HCT116 (cell line): ENCODE measurements at regions not wholly inside any gene's neighbourhood (a gene's known extent, or its start where the extent isn't known, plus 50 kb on each side); places are given as distances from the start of the nearest gene placed in this dataset.
"Not testable (repeated sequence)": the region's sequence is repeated elsewhere in the genome, so short reads cannot be mapped to it uniquely, and the experiment has no call there.

ENCODE experiments used
- ATAC-seq: fragments of 200-7000 bp; cut with Tn5 transposase; 2 replicates; pipeline ENCODE4 v1.9.1; 2020; ENCODE audit warnings: mild to moderate bottlenecking, moderate library complexity
- BruUV-seq: library from RNA; stranded (reverse); fragments of 400-500 nt; replicated peaks from 2 replicates; lab custom pipeline; 2021; lab: Mats Ljungman, UMichigan
- CTCF ChIA-PET: fragments of 300-600 bp; sonication (Branson Sonifier 250); formaldehyde crosslinking; loops from one replicate; lab custom pipeline; 2021; ENCODE audit warnings: antibody characterized with exemption; lab: Charles Lee
- POLR2A ChIA-PET: fragments of 300-600, 350-600 bp; sonication (Branson Sonifier 250); formaldehyde crosslinking; loops from one replicate; lab custom pipeline; 2021; ENCODE audit warnings: antibody characterized with exemption; lab: Charles Lee
- RAD21 ChIA-PET, 2 experiments: fragments of 300-600 bp; sonication (Branson Sonifier 250); formaldehyde crosslinking; loops; one replicate each; lab custom pipeline; 2023; ENCODE audit warnings: low total read pairs in 2 of 2; ENCODE audit not compliant: uncharacterized antibody in 2 of 2, unreplicated experiment in 2 of 2, low non-redundant PET in 1 of 2; lab: Charles Lee
- DNase-seq: peaks from one replicate; pipeline ENCODE4 v3.0.0-alpha.2; 2010; ENCODE audit warnings: low read depth, low spot score
- H2AFZ ChIP-seq: fragments of 200-600 bp; shearing (Covaris generic), sonication (generic); 2 replicates; pipeline ENCODE4 v1.6.1; 2017; ENCODE audit warnings: low read depth, mixed run types, mixed read lengths, antibody characterized with exemption, low read length; ENCODE audit not compliant: poor library complexity, severe bottlenecking
- H3K27ac ChIP-seq: 2 replicates; pipeline ENCODE4 v1.5.1; 2012; ENCODE audit warnings: low read depth, low read length
- H3K27me3 ChIP-seq: fragments of 200-600 bp; sonication (generic); 2 replicates; pipeline ENCODE4 v1.6.1; 2016; ENCODE audit warnings: mixed run types, low read length, mixed read lengths; ENCODE audit not compliant: insufficient read depth
- H3K36me3 ChIP-seq, 2 experiments: fragments of 200-500 bp in 1 of 2; fragments of 200-600 bp in 1 of 2; sonication (Bioruptor generic) in 1 of 2; sonication (generic) in 1 of 2; 2 replicates each; pipeline versions ENCODE4 v1.5.1 to v1.6.1; 2014 to 2016; ENCODE audit warnings: low read length in 2 of 2, inconsistent platforms in 1 of 2, mixed read lengths in 1 of 2, mixed run types in 1 of 2; ENCODE audit not compliant: insufficient read depth in 2 of 2, control insufficient read depth in 1 of 2
- H3K4me1 ChIP-seq, 2 experiments: fragments of 200-600 bp in 1 of 2; sonication (generic) in 1 of 2; 2 replicates each; pipeline versions ENCODE4 v1.5.1 to v1.6.1; 2012 to 2017; ENCODE audit warnings: low read length in 2 of 2, inconsistent platforms in 1 of 2, mild to moderate bottlenecking in 1 of 2, mixed read lengths in 1 of 2, mixed run types in 1 of 2, moderate library complexity in 1 of 2; ENCODE audit not compliant: insufficient read depth in 2 of 2, control insufficient read depth in 1 of 2
- H3K4me2 ChIP-seq: fragments of 200-600 bp; sonication (generic); 2 replicates; pipeline ENCODE4 v1.6.1; 2017; ENCODE audit warnings: mixed run types, low read length, mixed read lengths
- H3K4me3 ChIP-seq, 2 experiments: fragments of 200-600 bp in 1 of 2; sonication (generic) in 1 of 2; replicated peaks in 1 of 2; 2 replicates each; pipeline ENCODE4 v1.5.1; 2011 to 2016; ENCODE audit warnings: low read length in 2 of 2, control low read depth in 1 of 2, low read depth in 1 of 2, mild to moderate bottlenecking in 1 of 2, mixed read lengths in 1 of 2, mixed run types in 1 of 2
- H3K79me2 ChIP-seq: fragments of 200-600 bp; sonication (generic); 2 replicates; pipeline ENCODE4 v1.6.1; 2017; ENCODE audit warnings: mild to moderate bottlenecking, mixed run types, low read length, moderate library complexity, mixed read lengths; ENCODE audit not compliant: insufficient read depth
- H3K9ac ChIP-seq: fragments of 200-600 bp; sonication (generic); 2 replicates; pipeline ENCODE4 v1.6.1; 2016; ENCODE audit warnings: low read length, mixed read lengths
- H3K9me2 ChIP-seq: fragments of 200-600 bp; sonication (generic), shearing (Covaris generic); 2 replicates; pipeline ENCODE4 v1.6.1; 2017; ENCODE audit warnings: mixed run types, mild to moderate bottlenecking, moderate library complexity; ENCODE audit not compliant: insufficient read depth
- H3K9me3 ChIP-seq, 2 experiments: fragments of 200-500 bp in 1 of 2; fragments of 200-600 bp in 1 of 2; sonication (Bioruptor generic) in 1 of 2; sonication (generic) in 1 of 2; 2 replicates each; pipeline ENCODE4 v1.6.1; 2014 to 2017; ENCODE audit warnings: low read length in 2 of 2, mixed read lengths in 2 of 2, inconsistent platforms in 1 of 2, low read depth in 1 of 2, mild to moderate bottlenecking in 1 of 2, mixed run types in 1 of 2, moderate library complexity in 1 of 2; ENCODE audit not compliant: control insufficient read depth in 1 of 2, insufficient read depth in 1 of 2
- H4K20me1 ChIP-seq: fragments of 200-600 bp; sonication (generic), shearing (Covaris generic); 2 replicates; pipeline ENCODE4 v1.6.1; 2017; ENCODE audit warnings: mixed run types, mild to moderate bottlenecking, moderate library complexity; ENCODE audit not compliant: insufficient read depth
- CBX3 ChIP-seq: IDR thresholded peaks from 2 replicates; pipeline ENCODE4 v1.6.1; 2012; ENCODE audit warnings: low read depth
- EGR1 ChIP-seq: IDR thresholded peaks from 2 replicates; pipeline ENCODE4 v1.6.1; 2012; ENCODE audit warnings: low read depth
- FOSL1 ChIP-seq: IDR thresholded peaks from 2 replicates; pipeline ENCODE4 v1.6.1; 2012; ENCODE audit warnings: low read depth
- POLR2AphosphoS5 ChIP-seq: IDR thresholded peaks from 2 replicates; pipeline ENCODE4 v1.6.1; 2011; ENCODE audit warnings: mild to moderate bottlenecking, low read depth, low read length, moderate library complexity
- SIN3A ChIP-seq: IDR thresholded peaks from 2 replicates; pipeline ENCODE4 v1.6.1; 2012; ENCODE audit warnings: low read depth
- SRF ChIP-seq: IDR thresholded peaks from 2 replicates; pipeline ENCODE4 v1.6.1; 2012; ENCODE audit warnings: low read depth
- ZNF274 ChIP-seq: fragments of 200-500 bp; sonication (Bioruptor generic); IDR thresholded peaks from 2 replicates; pipeline ENCODE4 v1.6.1; 2014; ENCODE audit warnings: mild to moderate bottlenecking, low read depth, low read length, inconsistent platforms
- intact Hi-C: fragments of 100-400 bp; cut with micrococcal nuclease; formaldehyde crosslinking; loops from 2 replicates; pipeline ENCODE4 v1.10.0; 2022
- TF ChIP-seq, protein P1 (sequence below): IDR thresholded peaks from 2 replicates; pipeline ENCODE4 v1.6.1; 2012
- TF ChIP-seq, protein P2 (sequence below), 3 experiments: fragments of 200-600 bp in 1 of 3; sonication (generic) in 1 of 3; IDR thresholded peaks in 2 of 3; conservative IDR thresholded peaks in 1 of 3; 2 replicates each; pipeline ENCODE4 v1.5.1; 2012 to 2017; ENCODE audit warnings: low read depth in 2 of 3, low read length in 2 of 3, antibody characterized with exemption in 1 of 3, borderline replicate concordance in 1 of 3, control low read depth in 1 of 3, mild to moderate bottlenecking in 1 of 3, mixed read lengths in 1 of 3, mixed run types in 1 of 3, moderate library complexity in 1 of 3; ENCODE audit not compliant: insufficient read depth in 1 of 3

DNA sequence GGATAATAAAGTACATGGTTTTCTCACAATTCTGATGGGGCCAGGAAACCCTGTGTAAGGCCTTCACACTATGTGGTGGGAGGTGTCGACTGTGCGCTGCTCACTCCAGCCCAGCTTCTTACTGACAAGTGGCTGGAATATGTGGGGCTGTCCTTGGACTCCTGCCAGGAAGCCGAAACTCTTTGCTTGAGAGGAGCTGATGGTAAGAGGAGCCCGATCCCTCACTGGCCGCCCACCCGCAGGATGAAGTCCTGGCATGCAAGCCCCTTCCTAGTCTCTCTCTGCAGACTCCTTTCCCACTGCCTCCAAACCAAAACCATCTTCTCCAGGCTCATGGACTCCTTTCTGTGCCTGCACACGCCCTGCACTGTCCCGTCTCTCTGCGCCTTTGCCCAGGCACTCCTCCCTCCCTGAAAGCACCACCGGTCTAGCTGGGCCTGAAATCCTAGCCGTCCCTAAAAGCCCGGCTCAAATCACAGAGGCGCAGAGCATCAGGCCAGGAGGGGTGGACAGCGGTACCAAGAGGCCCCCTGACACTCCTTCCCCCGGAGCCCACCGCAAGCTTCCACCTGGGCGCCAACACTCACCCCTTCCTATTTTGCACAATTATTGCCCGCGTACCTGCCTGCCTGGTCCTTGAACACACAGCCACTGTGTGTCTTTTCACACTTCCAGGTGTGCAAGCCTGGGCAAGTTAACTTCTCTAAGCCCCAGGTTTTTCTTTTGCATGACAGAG, 125.8 kb upstream of the ZNF746 start:
- Histone ChIP-seq H3K4me2 (peak overlapping the region; percentile 92), H3K4me1 (peaks cover 5 to 19% of the 10 kb centered on the region in 2 experiments; a peak in 3 of 4 replicates), H3K9ac (peak overlapping the region; percentile 84), H3K4me3 (peak overlapping the region; percentile 64 to 86), H3K27ac (peak overlapping the region; percentile 84), H3K79me2 (peaks cover 27% of the 10 kb centered on the region), H3K36me3 (peaks cover 17 to 20% of the 10 kb centered on the region in 2 experiments)
- H4K20me1 ChIP-seq, H3K27me3 ChIP-seq, H3K9me3 ChIP-seq, RAD21 ChIA-PET, H3K9me2 ChIP-seq, intact Hi-C loops, ATAC-seq, H2AFZ ChIP-seq, DNase-seq: not testable (repeated sequence)
- ChIA-PET POLR2A (interaction anchor here (1.5 kb wide), 1 partner anchor 40 kb away, joined by 3 read pairs; no protein-coding TSS in a partner anchor), CTCF (interaction anchor here (1.6 kb wide), 1 partner anchor 85 kb away, joined by 5 read pairs; no protein-coding TSS in a partner anchor)
- TSS peak; percentile 41 for BruUV-seq

DNA sequence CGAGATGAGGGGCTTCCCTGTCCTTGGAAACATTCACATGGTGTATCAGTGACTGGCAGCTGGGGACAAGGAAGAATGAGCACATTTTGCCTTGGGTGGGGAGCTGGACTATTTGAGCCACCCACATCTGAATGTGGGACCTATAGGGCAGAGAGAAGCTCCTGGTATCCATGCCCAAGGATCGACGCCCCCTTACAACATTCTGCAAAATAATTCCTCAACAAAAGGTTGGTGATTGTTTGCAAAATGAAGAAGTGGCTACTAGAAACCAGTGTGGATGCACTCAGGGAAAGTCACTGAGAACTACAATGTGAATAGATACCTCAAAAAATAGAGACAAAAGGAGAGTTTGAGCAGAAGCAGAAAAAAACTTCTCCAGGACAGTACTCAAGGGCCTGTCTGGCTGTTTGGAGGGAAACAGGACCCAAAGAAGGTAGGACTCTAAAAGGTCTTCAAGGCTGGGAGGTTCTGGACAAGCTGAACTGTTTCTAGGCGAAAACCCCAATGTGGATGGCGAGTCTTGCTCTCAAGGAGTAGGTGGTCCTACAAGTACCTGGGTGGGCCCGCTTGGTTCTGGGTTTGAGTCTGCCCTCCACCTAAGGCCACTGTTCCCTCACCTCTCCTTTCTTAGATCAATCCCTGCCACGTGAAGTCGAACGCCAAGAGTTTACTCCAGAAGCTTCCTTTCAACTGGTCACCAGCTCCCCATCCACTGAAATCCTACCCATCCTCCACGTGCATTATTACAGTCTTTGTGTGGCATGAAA, 125.0 kb upstream of the ZNF746 start:
- DNase-seq (no peak), ATAC-seq (no peak)
- peak overlapping the region; percentile 64 to 86; a peak in 3 of 4 replicates for H3K4me3 ChIP-seq
- no TSS peak for BruUV-seq
- intact Hi-C loops = no loop called here
- peaks cover 27% of the 10 kb centered on the region for H3K79me2 ChIP-seq
- TF ChIP-seq SIN3A = no peak
- TF ChIP-seq EGR1 = no peak
- TF ChIP-seq, protein P1, sequence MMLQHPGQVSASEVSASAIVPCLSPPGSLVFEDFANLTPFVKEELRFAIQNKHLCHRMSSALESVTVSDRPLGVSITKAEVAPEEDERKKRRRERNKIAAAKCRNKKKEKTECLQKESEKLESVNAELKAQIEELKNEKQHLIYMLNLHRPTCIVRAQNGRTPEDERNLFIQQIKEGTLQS = no peak
- no peak for TF ChIP-seq CBX3
- TF ChIP-seq, protein P2, sequence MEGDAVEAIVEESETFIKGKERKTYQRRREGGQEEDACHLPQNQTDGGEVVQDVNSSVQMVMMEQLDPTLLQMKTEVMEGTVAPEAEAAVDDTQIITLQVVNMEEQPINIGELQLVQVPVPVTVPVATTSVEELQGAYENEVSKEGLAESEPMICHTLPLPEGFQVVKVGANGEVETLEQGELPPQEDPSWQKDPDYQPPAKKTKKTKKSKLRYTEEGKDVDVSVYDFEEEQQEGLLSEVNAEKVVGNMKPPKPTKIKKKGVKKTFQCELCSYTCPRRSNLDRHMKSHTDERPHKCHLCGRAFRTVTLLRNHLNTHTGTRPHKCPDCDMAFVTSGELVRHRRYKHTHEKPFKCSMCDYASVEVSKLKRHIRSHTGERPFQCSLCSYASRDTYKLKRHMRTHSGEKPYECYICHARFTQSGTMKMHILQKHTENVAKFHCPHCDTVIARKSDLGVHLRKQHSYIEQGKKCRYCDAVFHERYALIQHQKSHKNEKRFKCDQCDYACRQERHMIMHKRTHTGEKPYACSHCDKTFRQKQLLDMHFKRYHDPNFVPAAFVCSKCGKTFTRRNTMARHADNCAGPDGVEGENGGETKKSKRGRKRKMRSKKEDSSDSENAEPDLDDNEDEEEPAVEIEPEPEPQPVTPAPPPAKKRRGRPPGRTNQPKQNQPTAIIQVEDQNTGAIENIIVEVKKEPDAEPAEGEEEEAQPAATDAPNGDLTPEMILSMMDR (IDR thresholded peaks at IDR 0.05 in 2 of 3, conservative IDR thresholded peaks at IDR 0.05 in 1 of 3; ENCODE audit: borderline replicate concordance in 1 of 3, insufficient read depth in 1 of 3, low read depth in 2 of 3, low read length in 2 of 3) = no peak
- TF ChIP-seq SRF = no peak
- no peak for TF ChIP-seq FOSL1
- TF ChIP-seq ZNF274 = no peak
- TF ChIP-seq POLR2AphosphoS5 = no peak
- RAD21 ChIA-PET = no interaction called here
- no peaks in the 10 kb centered on the region for H4K20me1 ChIP-seq
- H3K4me1 ChIP-seq = peaks cover 5 to 19% of the 10 kb centered on the region in 2 experiments; a peak in 3 of 4 replicates
- no peaks in the 10 kb centered on the region for H3K27me3 ChIP-seq
- POLR2A ChIA-PET = interaction anchor here (1.5 kb wide), 1 partner anchor 41 kb away, joined by 3 read pairs; no protein-coding TSS in a partner anchor
- no peak overlapping the region for H2AFZ ChIP-seq
- peak overlapping the region; percentile 84; the same call in 1 of the 2 replicates for H3K9ac ChIP-seq
- H3K27ac ChIP-seq = no peak overlapping the region
- CTCF ChIA-PET = no interaction called here
- H3K36me3 ChIP-seq = peaks cover 21 to 22% of the 10 kb centered on the region in 2 experiments
- H3K4me2 ChIP-seq = peak overlapping the region; percentile 92
- no peaks in the 10 kb centered on the region for H3K9me2 ChIP-seq
- H3K9me3 ChIP-seq = no peaks in the 10 kb centered on the region
